Suprapubic skin (tissue), 4 donors: ENCODE measurements at regions not wholly inside any gene's neighbourhood (a gene's known extent, or its start where the extent isn't known, plus 50 kb on each side); places are given as distances from the start of the nearest gene placed in this dataset.

Source experiments
- DNase-seq, 2 donors: peaks; one replicate each; pipeline ENCODE4 v3.0.0-alpha.2; 2019; ENCODE audit warnings: low spot score in 2 of 2
- H3K27ac ChIP-seq: fragments of 200-600 bp; sonication (generic); one replicate; pipeline ENCODE4 v1.5.1; 2019
- H3K27me3 ChIP-seq: fragments of 200-600 bp; sonication (generic); one replicate; pipeline ENCODE4 v1.5.1; 2019
- H3K36me3 ChIP-seq: fragments of 200-600 bp; sonication (generic); one replicate; pipeline ENCODE4 v1.5.1; 2019
- H3K4me1 ChIP-seq: fragments of 200-600 bp; sonication (generic); one replicate; pipeline ENCODE4 v1.5.1; 2019
- H3K4me3 ChIP-seq: fragments of 200-600 bp; sonication (generic); one replicate; pipeline ENCODE4 v1.5.1; 2019; ENCODE audit warnings: mild to moderate bottlenecking
- H3K9me3 ChIP-seq: fragments of 200-600 bp; sonication (generic); one replicate; pipeline ENCODE4 v1.5.1; 2019
- CTCF ChIP-seq, 2 donors: fragments of 200-600 bp in 1 of 2; fragments of 450-650 bp in 1 of 2; sonication (generic) in 1 of 2; IDR thresholded peaks; one replicate each; pipeline ENCODE4 v1.5.1; 2016 to 2019; ENCODE audit warnings: antibody characterized with exemption in 2 of 2, mild to moderate bottlenecking in 1 of 2, moderate library complexity in 1 of 2
- EP300 ChIP-seq: sonication (generic); formaldehyde crosslinking; IDR thresholded peaks from one replicate; pipeline ENCODE4 v1.6.1; 2017; ENCODE audit warnings: antibody characterized with exemption
- POLR2A ChIP-seq, 2 donors: fragments of 450-650 bp; IDR thresholded peaks; one replicate each; pipeline ENCODE4 v1.6.1; 2017; ENCODE audit warnings: antibody characterized with exemption in 2 of 2, mild to moderate bottlenecking in 2 of 2, moderate library complexity in 2 of 2
- POLR2AphosphoS5 ChIP-seq, 3 donors: sonication (generic); formaldehyde crosslinking; IDR thresholded peaks; one replicate each; pipeline ENCODE4 v1.6.1; 2017; ENCODE audit warnings: antibody characterized with exemption in 3 of 3
- WGBS: methylation state at CpG from one replicate; pipeline ENCODE4 v1.1.5; 2018; 5-methylcytosine and 5-hydroxymethylcytosine counted together

DNA sequence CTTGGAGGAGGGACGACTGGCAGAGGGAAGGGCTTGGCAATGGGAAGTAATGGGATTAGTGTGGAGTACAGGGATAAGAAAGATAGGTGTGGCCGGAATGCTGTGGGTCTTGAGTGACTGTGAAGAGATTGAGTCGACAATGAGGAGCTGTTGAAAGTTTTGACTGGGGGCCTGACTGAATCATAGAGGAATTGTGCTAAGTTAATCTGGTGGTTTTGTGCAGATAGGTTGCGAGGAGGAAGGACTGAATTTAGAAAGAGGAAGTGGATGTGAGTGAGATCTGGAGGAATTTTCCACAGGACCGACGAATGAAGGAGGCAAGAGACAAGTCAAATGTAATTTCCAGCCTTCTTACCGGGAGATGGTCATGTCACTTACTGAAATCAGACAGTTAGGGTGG, 143.9 kb upstream of the RALGAPA2 start:
- 65% methylated on average over 7 of the region's 7 CpGs for WGBS
- TF ChIP-seq EP300 (no peak), POLR2A (IDR thresholded peaks at IDR 0.05) (no peak), CTCF (IDR thresholded peaks at IDR 0.05) (no peak), POLR2AphosphoS5 (IDR thresholded peaks at IDR 0.05) (no peak)
- no peaks in the 10 kb centered on the region for H3K4me1 ChIP-seq
- no peaks in the 10 kb centered on the region for H3K9me3 ChIP-seq
- DNase-seq: no peak
- no peaks in the 10 kb centered on the region for H3K36me3 ChIP-seq
- H3K4me3 ChIP-seq: no peak overlapping the region
- H3K27ac ChIP-seq: no peak overlapping the region
- H3K27me3 ChIP-seq: peaks cover 20% of the 10 kb centered on the region

DNA sequence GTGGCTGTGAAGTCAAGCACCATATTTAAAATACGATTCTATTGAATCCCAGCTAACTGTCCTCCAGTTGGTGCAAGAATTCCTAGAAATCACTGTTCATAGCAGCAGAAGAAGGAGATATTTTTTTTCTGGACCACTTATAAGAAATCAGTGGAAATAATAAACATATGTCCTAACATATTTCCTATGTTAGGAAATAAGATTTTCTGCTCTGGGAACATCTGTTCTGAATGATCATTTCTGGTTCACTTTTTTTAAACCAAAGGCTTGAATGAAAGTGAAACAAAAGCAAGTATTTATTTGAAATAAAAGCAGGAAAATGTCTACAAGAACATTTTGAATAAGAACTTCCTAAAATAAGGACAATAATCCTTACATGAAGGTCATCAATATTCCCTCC, 138.9 kb upstream of the RALGAPA2 start:
- H3K9me3 ChIP-seq: no peaks in the 10 kb centered on the region
- no peak overlapping the region for H3K27ac ChIP-seq
- no peaks in the 10 kb centered on the region for H3K4me1 ChIP-seq
- no peak for DNase-seq
- H3K27me3 ChIP-seq: peaks cover 9% of the 10 kb centered on the region
- no peaks in the 10 kb centered on the region for H3K36me3 ChIP-seq
- no peak overlapping the region for H3K4me3 ChIP-seq
- TF ChIP-seq CTCF (IDR thresholded peaks at IDR 0.05): no peak
- no peak for TF ChIP-seq EP300
- no peak for TF ChIP-seq POLR2AphosphoS5 (IDR thresholded peaks at IDR 0.05)
- no peak for TF ChIP-seq POLR2A (IDR thresholded peaks at IDR 0.05)
- 67% methylated on average over 1 of the region's 1 CpG for WGBS

DNA sequence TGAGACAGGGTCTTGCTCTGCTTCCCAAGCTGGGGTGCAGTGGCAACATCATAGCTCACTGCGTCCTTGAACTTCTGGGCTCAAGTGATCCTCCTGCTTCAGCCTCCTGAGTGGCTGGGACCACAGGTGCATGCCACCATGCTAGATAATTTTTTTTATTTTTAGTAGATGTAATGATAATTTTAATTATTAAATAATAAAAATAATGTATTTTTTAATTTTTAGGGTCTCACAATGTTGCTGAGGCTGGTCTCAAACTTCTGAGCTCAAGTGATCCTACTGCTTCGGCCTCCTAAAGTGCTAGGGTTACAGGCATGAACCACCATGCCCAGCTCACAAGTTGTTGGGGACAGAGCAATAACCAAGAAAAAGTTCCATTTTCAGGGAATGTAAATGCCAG, 138.0 kb upstream of the RALGAPA2 start:
- Histone ChIP-seq H3K36me3 (no peaks in the 10 kb centered on the region), H3K4me3 (no peak overlapping the region)
- TF ChIP-seq POLR2A (IDR thresholded peaks at IDR 0.05) (no peak), CTCF (IDR thresholded peaks at IDR 0.05) (no peak), EP300 (no peak), POLR2AphosphoS5 (IDR thresholded peaks at IDR 0.05) (no peak)

GRCh38 chr20:20849161-20849560, 136.7 kb upstream of the RALGAPA2 start:
- H3K27me3 ChIP-seq: peaks cover 4% of the 10 kb centered on the region
- TF ChIP-seq POLR2A (IDR thresholded peaks at IDR 0.05) (no peak), EP300 (no peak), POLR2AphosphoS5 (IDR thresholded peaks at IDR 0.05) (no peak), CTCF (IDR thresholded peaks at IDR 0.05) (no peak)
- no peaks in the 10 kb centered on the region for H3K36me3 ChIP-seq
- no peak overlapping the region for H3K4me3 ChIP-seq
- no peaks in the 10 kb centered on the region for H3K4me1 ChIP-seq
- no peak for DNase-seq
- 91% methylated on average over 9 of the region's 9 CpGs for WGBS
- no peak overlapping the region for H3K27ac ChIP-seq
- H3K9me3 ChIP-seq: no peaks in the 10 kb centered on the region

More for the DNA sequence above, 138.0 kb upstream of the RALGAPA2 start:
- H3K9me3 ChIP-seq: no peaks in the 10 kb centered on the region
- no peaks in the 10 kb centered on the region for H3K4me1 ChIP-seq
- DNase-seq: no peak
- H3K27me3 ChIP-seq: peaks cover 7% of the 10 kb centered on the region
- no peak overlapping the region for H3K27ac ChIP-seq
- WGBS: 96% methylated on average over 2 of the region's 2 CpGs

DNA sequence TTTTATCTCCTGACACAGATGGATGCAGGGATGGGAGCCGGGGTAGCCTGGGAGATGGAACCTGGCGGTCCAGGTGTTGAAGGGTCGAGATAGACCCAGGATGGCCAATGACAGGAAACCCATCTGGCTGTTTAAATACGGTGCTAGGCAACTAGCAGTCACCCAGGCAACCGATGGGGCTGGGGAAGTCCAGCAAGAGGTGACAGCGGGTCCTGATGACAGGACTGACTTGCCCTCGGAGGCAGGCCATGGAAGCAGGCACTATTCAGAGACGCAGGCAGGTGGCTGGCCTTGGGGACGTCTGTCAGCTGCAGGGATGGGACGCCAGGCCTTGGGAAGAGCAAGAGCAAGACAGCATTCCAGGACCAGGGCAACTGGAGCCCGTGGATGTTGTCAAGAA, 135.4 kb upstream of the RALGAPA2 start:
- H3K9me3 ChIP-seq: no peaks in the 10 kb centered on the region
- WGBS: 88% methylated on average over 11 of the region's 11 CpGs
- H3K4me3 ChIP-seq: no peak overlapping the region
- DNase-seq: no peak
- TF ChIP-seq EP300: no peak
- TF ChIP-seq POLR2AphosphoS5 (IDR thresholded peaks at IDR 0.05): no peak
- TF ChIP-seq CTCF (IDR thresholded peaks at IDR 0.05): no peak
- no peak for TF ChIP-seq POLR2A (IDR thresholded peaks at IDR 0.05)
- no peaks in the 10 kb centered on the region for H3K4me1 ChIP-seq
- no peak overlapping the region for H3K27ac ChIP-seq
- no peaks in the 10 kb centered on the region for H3K36me3 ChIP-seq
- peaks cover 4% of the 10 kb centered on the region for H3K27me3 ChIP-seq
